NCI-H1092 (cell line): ENCODE measurements at regions not wholly inside any gene's neighbourhood (a gene's known extent, or its start where the extent isn't known, plus 50 kb on each side); places are given as distances from the start of the nearest gene placed in this dataset.
A peak's percentile ranks its signal among the peaks of the same experiment; 100 is the strongest.
"Not testable (repeated sequence)": the region's sequence is repeated elsewhere in the genome, so short reads cannot be mapped to it uniquely, and the experiment has no call there.

Source experiments
- DNase-seq: peaks from one replicate; lab custom pipeline; 2025; lab: John Stamatoyannopoulos, UW

- DNase-seq, result no peak
Measured at GRCh38 chr11:93032580-93032979, 63.1 kb downstream of the MTNR1B start.

GRCh38 chr11:93033093-93033492 is 63.6 kb downstream of the MTNR1B start:
- DNase-seq, result no peak

- no peak for DNase-seq
Measured at GRCh38 chr11:93034031-93034722, 64.7 kb downstream of the MTNR1B start.

GRCh38 chr11:93034723-93035039 is 65.2 kb downstream of the MTNR1B start:
- no peak for DNase-seq

- DNase-seq, result no peak
Measured at GRCh38 chr11:93038521-93038920, 69.1 kb downstream of the MTNR1B start.

- no peak for DNase-seq
Measured at GRCh38 chr11:93039531-93040240, 70.2 kb downstream of the MTNR1B start.

GRCh38 chr11:93041682-93042081 is 72.2 kb downstream of the MTNR1B start:
- no peak for DNase-seq

- DNase-seq, result not testable (repeated sequence)
Measured at GRCh38 chr11:93043186-93043585, 73.7 kb downstream of the MTNR1B start.

GRCh38 chr11:93049740-93050139 is 80.3 kb downstream of the MTNR1B start:
- DNase-seq, result no peak

GRCh38 chr11:93051186-93051585 is 81.7 kb downstream of the MTNR1B start:
- no peak for DNase-seq

- DNase-seq, result no peak
Measured at GRCh38 chr11:93053864-93054263, 84.4 kb downstream of the MTNR1B start.

GRCh38 chr11:93054279-93054678 is 84.8 kb downstream of the MTNR1B start:
- no peak for DNase-seq

GRCh38 chr11:93054881-93055280 is 85.4 kb downstream of the MTNR1B start:
- no peak for DNase-seq

- no peak for DNase-seq
Measured at GRCh38 chr11:93059117-93059957, 89.9 kb downstream of the MTNR1B start.

- no peak for DNase-seq
Measured at GRCh38 chr11:93063086-93063485, 93.6 kb downstream of the MTNR1B start.

GRCh38 chr11:93065074-93065674 is 95.7 kb downstream of the MTNR1B start:
- peak; percentile 9 for DNase-seq

- DNase-seq, result no peak
Measured at GRCh38 chr11:93067881-93068390, 98.5 kb downstream of the MTNR1B start.

- no peak for DNase-seq
Measured at GRCh38 chr11:93072229-93072914, 102.9 kb downstream of the MTNR1B start.

- no peak for DNase-seq
Measured at GRCh38 chr11:93073026-93073425, 103.6 kb downstream of the MTNR1B start.

GRCh38 chr11:93073508-93074280 is 104.2 kb downstream of the MTNR1B start:
- no peak for DNase-seq

GRCh38 chr11:93074352-93074751 is 104.9 kb downstream of the MTNR1B start:
- no peak for DNase-seq
